GM19025 (cell line): ENCODE measurements at regions not wholly inside any gene's neighbourhood (a gene's known extent, or its start where the extent isn't known, plus 50 kb on each side); places are given as distances from the start of the nearest gene placed in this dataset.

Experiments used
- ATAC-seq: cut with Tn5 transposase; IDR thresholded peaks from one replicate; pipeline ENCODE4 v1.9.1; 2021; ENCODE audit warnings: mild to moderate bottlenecking, low read depth, moderate library complexity; ENCODE audit not compliant: unreplicated experiment

- ATAC-seq = no peak
Observed at GRCh38 chr9:17019398-17019797, 115.4 kb upstream of the CNTLN start.

DNA sequence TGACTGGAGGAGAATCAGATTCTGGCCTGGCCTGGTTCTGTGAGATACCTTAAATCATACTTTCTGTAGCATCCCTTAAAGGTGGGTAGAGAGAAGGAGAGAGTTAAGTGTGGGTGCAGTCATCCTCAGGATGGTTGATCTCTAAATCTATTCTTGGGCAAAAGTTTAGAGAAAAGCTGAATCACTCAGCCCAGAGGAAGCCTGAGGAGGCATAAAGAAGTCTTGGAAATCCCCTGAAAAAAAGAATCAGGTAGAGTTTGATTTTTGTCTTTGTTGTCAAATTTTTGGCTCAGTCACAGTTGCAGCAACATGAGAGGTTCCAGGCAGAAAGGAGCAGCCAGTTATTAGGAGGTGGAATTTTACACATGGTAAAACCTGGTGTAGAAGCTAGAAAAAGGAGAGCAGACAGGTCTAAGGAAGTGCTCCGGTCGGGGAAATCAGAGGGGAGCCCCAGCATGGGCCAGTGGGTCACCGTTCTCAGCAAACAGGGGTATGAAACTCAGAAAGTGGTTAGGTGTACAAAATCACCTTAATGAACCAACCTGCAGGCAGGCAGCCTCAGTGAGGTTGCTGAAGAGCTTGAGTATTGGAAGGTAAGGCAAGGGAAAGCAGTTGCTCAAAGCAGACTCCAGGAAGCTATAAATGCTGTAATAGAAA lies 116.2 kb upstream of the CNTLN start:
- no peak for ATAC-seq

- no peak for ATAC-seq
Observed at GRCh38 chr9:17017931-17018491, 116.8 kb upstream of the CNTLN start.

- no peak for ATAC-seq
Observed at GRCh38 chr9:17013891-17014290, 120.9 kb upstream of the CNTLN start.

DNA sequence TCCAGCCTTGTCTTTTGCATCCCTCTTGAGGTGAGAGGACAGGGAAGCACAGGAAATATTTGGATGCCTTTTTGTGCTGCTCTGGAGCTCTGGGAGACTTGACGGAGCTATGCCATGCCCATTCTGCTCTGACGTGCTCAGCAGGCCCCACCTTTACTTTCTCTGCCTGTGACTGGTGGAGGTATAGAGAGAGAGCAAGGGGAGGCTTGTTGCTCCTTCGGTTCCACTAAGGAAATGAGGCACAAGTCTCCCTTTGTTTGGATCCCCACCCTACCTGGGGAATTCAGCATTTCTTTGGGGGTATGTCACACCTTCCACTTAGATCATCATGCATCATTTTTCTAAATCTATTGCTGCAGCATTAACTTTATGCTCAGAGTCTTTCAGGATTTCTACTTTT lies 121.8 kb upstream of the CNTLN start:
- ATAC-seq = no peak

DNA sequence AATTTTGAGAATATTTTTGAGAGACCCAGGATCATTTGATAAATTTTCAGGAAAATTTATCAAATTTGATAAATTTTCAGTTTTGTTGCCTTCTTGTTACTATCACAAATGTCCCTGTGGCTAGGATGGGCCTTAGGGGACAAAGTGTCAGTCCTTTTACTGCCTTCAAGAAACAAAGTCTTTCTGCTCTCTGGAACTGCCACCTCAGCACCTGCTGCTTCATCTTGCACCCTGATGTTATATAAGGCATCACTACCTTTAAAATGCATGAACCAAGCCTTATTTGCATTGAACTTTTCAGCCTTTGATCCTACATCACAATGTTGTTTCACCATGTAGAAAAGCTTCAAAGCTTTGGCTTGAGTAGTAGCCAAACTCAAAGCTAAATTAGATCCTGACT lies 123.0 kb upstream of the CNTLN start:
- ATAC-seq = no peak

GRCh38 chr9:17009071-17009470 lies 125.8 kb upstream of the CNTLN start:
- no peak for ATAC-seq

GRCh38 chr9:17005056-17005823 lies 129.6 kb upstream of the CNTLN start:
- no peak for ATAC-seq

GRCh38 chr9:17004500-17004899 lies 130.3 kb upstream of the CNTLN start:
- ATAC-seq = no peak

DNA sequence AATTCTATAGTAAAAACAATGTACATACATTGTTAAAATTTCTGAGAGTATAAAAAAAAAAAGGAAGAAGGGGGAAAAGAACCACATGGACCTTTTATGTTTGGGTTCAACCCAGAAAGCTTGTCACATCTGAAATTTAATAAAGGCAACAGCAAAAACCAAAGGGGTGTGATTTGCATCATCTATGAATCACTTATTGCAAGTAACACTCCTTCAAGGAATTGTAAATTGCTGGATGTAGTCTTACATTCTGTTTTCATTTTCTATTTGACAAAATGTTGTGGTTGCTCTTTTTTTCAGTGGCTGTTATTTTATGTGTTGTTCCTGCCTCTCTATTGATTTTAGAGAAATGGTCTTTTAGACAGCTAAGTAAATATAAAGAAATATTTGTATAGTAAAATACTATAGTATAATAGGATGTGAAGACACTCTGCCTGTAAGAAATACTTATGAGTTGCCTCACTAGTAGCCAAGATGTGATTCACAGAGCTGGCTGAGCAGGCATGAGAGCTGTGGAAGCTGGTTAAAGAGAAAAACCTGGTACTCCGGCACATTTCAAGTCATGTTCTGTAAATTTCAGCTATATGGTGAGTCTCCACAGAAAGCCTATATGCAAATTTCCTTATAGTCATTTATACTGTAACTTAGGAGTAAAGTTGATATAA lies 131.1 kb upstream of the CNTLN start:
- ATAC-seq = no peak

DNA sequence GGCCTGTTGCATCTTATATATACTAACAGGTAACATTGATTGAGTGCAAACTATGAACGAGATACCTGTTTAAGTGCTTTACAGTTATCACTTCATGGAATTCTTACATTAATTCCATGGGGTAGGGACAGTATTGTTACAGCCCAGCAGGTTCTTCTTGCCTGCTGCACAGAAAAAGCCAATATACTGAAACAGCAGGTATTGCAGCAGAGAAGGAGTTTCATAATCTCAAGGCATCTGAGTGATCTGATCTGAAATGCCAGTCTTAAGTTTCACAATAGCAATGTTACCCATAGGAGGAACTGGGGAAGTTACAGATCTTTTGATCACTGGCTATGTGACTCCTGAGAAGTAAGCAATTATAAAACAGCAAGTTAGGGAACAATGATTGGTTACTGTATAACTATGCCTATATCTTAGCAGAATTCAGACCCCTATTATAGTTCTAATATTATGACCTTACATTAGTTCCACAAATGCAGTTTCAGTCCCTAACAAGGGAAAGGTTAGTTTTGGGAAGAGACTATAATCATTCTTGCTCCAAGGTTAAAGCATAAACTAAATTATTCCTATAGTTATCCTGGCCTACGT lies 126.5 kb upstream of the BNC2 start:
- no peak for ATAC-seq

DNA sequence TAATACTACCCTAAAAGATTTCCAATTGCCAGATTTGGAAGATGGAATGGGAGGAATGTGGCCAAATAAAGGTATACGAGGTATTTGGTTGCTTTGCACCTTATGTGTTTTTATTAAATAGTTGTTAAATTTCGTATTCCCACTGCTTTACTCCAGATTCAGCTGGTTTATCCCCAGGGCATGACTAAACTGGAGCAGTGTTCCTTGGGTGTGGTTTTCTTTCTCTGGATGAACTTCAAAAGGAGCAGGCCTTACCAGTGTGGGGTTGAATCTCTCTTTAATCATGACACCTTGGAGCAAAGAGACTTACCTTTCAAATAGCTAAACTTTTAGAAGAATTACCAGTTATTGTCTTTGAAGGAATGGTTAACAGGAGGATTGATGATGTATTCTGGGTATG lies 121.7 kb upstream of the BNC2 start:
- no peak for ATAC-seq

DNA sequence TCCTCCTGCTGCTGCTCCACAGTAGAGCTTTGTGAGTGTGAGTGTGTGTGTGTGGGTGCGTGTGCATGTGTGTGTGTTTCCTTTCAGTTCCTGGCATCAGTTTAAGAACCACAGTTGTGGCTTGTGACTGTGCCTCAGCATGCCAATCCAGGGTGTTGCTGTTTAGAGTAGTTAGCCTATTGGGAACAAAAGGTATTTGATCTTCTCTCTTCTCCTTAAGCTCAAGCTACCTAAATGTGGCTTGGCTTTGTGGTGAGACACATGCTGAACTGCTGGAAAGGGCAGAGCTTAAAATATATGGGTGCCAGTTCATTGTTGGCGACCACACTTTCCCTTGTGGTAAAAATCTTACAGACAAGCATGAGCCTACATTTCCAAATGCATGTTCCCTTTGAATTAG lies 116.6 kb upstream of the BNC2 start:
- ATAC-seq = no peak

GRCh38 chr9:16986556-16986955 lies 116.1 kb upstream of the BNC2 start:
- ATAC-seq = no peak

DNA sequence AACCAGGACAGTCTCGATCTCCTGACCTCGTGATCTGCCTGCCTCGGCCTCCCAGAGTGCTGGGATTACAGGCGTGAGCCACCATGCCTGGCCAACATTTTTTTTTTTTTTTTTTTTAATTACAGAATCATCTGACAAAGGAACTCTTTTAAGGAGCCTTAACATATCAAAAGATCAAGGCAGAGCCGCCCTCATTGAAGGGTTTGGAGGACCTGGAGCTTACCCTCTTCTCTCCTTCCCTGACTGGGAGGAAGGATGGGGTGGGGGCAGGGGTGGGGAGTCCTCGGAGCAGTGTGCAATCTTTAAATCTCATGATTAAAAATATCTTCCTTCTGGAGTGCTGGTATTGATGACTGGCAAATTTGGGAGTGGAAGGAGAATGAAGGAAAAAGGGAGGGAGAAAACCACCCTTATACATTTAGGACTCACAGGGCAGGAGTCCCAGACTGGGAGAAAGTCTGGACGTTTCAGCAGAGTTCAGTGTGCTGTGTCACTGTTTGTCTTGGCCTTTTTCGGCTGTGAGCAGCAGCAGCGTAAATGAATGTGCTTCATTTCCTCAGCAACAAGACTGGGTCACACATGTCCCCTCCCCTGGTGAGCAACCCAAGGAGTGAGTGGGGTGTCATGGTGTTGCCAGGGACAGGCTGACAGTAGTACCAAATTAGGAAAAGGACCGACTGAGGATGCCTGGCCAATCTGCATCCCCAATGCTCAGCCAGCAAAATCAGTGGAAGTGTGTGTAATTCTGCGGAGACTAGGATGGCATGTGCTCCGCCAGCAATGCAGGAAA lies 115.3 kb upstream of the BNC2 start:
- no peak for ATAC-seq

DNA sequence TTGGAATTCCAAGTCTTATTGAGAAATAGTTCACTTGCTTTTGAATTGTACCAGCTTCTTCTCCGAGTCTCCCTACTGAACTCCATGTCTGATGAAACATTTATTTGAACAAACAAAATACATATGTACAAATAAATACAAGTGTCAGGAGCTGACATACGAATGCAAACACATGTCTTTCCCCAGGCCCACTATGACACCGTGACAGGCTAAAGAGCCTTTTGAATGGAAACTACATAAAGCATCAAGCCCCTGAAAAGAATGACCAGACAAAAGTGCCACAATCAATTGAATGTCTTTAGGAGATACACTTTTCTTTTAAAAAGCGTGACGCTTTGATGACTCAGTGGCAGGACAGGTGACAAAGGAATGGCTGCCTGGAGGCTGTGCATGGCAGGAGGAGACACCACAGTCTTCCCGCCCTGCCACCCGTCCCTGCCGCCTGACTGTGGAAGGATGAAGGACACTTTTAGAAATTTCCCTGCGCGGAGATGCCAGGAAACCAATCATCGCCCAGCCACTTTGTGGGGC lies 112.4 kb upstream of the BNC2 start:
- ATAC-seq = no peak

DNA sequence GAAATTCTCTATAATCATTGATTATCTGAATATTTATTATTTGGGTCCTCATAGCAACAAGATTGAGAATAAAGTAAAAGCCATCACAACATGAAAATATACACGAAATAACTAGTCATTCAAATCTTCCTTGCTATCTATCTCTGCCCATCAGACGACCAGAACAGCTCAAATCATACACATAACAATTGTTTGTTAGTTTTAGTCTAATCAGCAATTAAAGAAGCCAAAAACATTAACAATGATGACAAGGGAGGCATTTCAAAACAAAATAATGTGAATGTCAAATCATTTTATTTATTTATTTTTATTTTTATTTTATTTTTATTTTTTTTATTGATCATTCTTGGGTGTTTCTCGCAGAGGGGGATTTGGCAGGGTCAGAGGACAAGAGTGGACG lies 106.0 kb upstream of the BNC2 start:
- no peak for ATAC-seq

- ATAC-seq = no peak
Observed at GRCh38 chr9:16974436-16974835, 104.0 kb upstream of the BNC2 start.

GRCh38 chr9:16970321-16970720 lies 99.9 kb upstream of the BNC2 start:
- ATAC-seq = no peak

GRCh38 chr9:16964228-16964627 lies 93.8 kb upstream of the BNC2 start:
- ATAC-seq = no peak
